GM23338 (cell line): ENCODE measurements at regions not wholly inside any gene's neighbourhood (a gene's known extent, or its start where the extent isn't known, plus 50 kb on each side); places are given as distances from the start of the nearest gene placed in this dataset.

Experiments
- ATAC-seq: fragments of 200-7000 bp; cut with Tn5 transposase; 3 replicates; pipeline ENCODE4 v1.9.1; 2020
- DNase-seq: peaks from one replicate; pipeline ENCODE4 v3.0.0-alpha.2; 2015; ENCODE audit warnings: low spot score
- H2AFZ ChIP-seq: fragments of 200-600 bp; sonication (generic); 2 replicates; pipeline ENCODE4 v1.8.0; 2016; ENCODE audit warnings: antibody characterized with exemption, mild to moderate bottlenecking, moderate library complexity
- H3F3A ChIP-seq: fragments of 200-600 bp; sonication (generic); replicated peaks from 2 replicates; pipeline ENCODE4 v1.8.0; 2017; ENCODE audit warnings: antibody characterized with exemption, mixed run types, low read depth
- H3K27ac ChIP-seq: fragments of 200-600 bp; sonication (generic); 2 replicates; pipeline ENCODE4 v1.6.1; 2016; ENCODE audit warnings: low read depth
- H3K27me3 ChIP-seq: fragments of 200-600 bp; sonication (generic); 2 replicates; pipeline ENCODE4 v1.8.0; 2016; ENCODE audit warnings: mild to moderate bottlenecking, mixed run types, moderate library complexity; ENCODE audit not compliant: insufficient read depth
- H3K36me3 ChIP-seq: fragments of 200-600 bp; sonication (generic); 2 replicates; pipeline ENCODE4 v1.8.0; 2016; ENCODE audit warnings: mild to moderate bottlenecking; ENCODE audit not compliant: insufficient read depth
- H3K4me1 ChIP-seq: fragments of 200-600 bp; sonication (generic); 2 replicates; pipeline ENCODE4 v1.8.0; 2016; ENCODE audit warnings: mild to moderate bottlenecking, moderate library complexity; ENCODE audit not compliant: insufficient read depth
- H3K4me2 ChIP-seq: fragments of 200-600 bp; sonication (generic); 2 replicates; pipeline ENCODE4 v1.7.1; 2017; ENCODE audit warnings: mixed run types
- H3K4me3 ChIP-seq: fragments of 200-600 bp; sonication (generic); 2 replicates; pipeline ENCODE4 v1.6.1; 2016; ENCODE audit warnings: mixed run types
- H3K79me2 ChIP-seq: fragments of 200-600 bp; sonication (generic); replicated peaks from 2 replicates; pipeline ENCODE4 v1.8.0; 2017; ENCODE audit warnings: mild to moderate bottlenecking; ENCODE audit not compliant: insufficient read depth
- H3K9me2 ChIP-seq: fragments of 200-600 bp; sonication (generic); 2 replicates; pipeline ENCODE4 v1.8.0; 2017; ENCODE audit not compliant: insufficient read depth
- H4K20me1 ChIP-seq: fragments of 200-600 bp; sonication (generic); replicated peaks from 2 replicates; pipeline ENCODE4 v1.8.0; 2017; ENCODE audit warnings: mild to moderate bottlenecking; ENCODE audit not compliant: insufficient read depth
- H3K27ac Mint-ChIP-seq: 2 replicates; pipeline ENCODE4 v1.8.0; 2020; ENCODE audit warnings: inconsistent platforms, mild to moderate bottlenecking, moderate library complexity, mixed read lengths
- H3K27me3 Mint-ChIP-seq: 3 replicates; pipeline ENCODE4 v1.8.0; 2022; ENCODE audit warnings: low read depth, mild to moderate bottlenecking, moderate library complexity, mixed read lengths, inconsistent platforms; ENCODE audit not compliant: insufficient read depth, poor library complexity
- H3K36me3 Mint-ChIP-seq: 3 replicates; pipeline ENCODE4 v1.8.0; 2021; ENCODE audit warnings: low read depth, mild to moderate bottlenecking, inconsistent platforms, moderate library complexity, mixed read lengths
- H3K4me1 Mint-ChIP-seq: 3 replicates; pipeline ENCODE4 v1.8.0; 2020; ENCODE audit warnings: mild to moderate bottlenecking, inconsistent platforms, mixed read lengths
- H3K4me3 Mint-ChIP-seq: 3 replicates; pipeline ENCODE4 v1.8.0; 2021; ENCODE audit warnings: moderate library complexity, mild to moderate bottlenecking, inconsistent platforms, mixed read lengths
- H3K9me3 Mint-ChIP-seq: 3 replicates; pipeline ENCODE4 v1.8.0; 2020; ENCODE audit warnings: moderate library complexity, mild to moderate bottlenecking, inconsistent platforms, mixed read lengths
- CREB1 ChIP-seq: fragments of 250-450 bp; sonication (Bioruptor Pico); IDR thresholded peaks from 2 replicates; pipeline ENCODE4 v1.5.0; 2020; ENCODE audit warnings: low read depth, mild to moderate bottlenecking, moderate library complexity
- EZH2 ChIP-seq: fragments of 200-600 bp; sonication (generic); IDR thresholded peaks from one replicate; pipeline ENCODE4 v1.8.0; 2017; ENCODE audit warnings: antibody characterized with exemption, mild to moderate bottlenecking, low read depth; ENCODE audit not compliant: unreplicated experiment
- EZH2phosphoT487 ChIP-seq: fragments of 200-600 bp; sonication (generic); IDR thresholded peaks from one replicate; pipeline ENCODE4 v1.8.1; 2018; ENCODE audit warnings: antibody characterized with exemption; ENCODE audit not compliant: unreplicated experiment
- JUNB ChIP-seq: IDR thresholded peaks from one replicate; pipeline ENCODE4 v1.6.1; 2016; ENCODE audit warnings: antibody characterized with exemption; ENCODE audit not compliant: unreplicated experiment
- NANOG ChIP-seq: IDR thresholded peaks from 2 replicates; pipeline ENCODE4 v1.6.1; 2016; ENCODE audit warnings: antibody characterized with exemption, borderline replicate concordance
- POLR2AphosphoS5 ChIP-seq: IDR thresholded peaks from 2 replicates; pipeline ENCODE4 v1.6.1; 2016; ENCODE audit warnings: antibody characterized with exemption, low read depth
- STAT1 ChIP-seq: IDR thresholded peaks from one replicate; pipeline ENCODE4 v1.6.1; 2016; ENCODE audit warnings: antibody characterized with exemption; ENCODE audit not compliant: unreplicated experiment
- ZNF114 ChIP-seq: fragments of 250-450 bp; sonication (Bioruptor Pico); IDR thresholded peaks from 2 replicates; pipeline ENCODE4 v1.5.0; 2020; ENCODE audit warnings: mild to moderate bottlenecking, moderate library complexity
- ZNF331 ChIP-seq: fragments of 250-450 bp; sonication (Bioruptor Pico); IDR thresholded peaks from 2 replicates; pipeline ENCODE4 v1.5.0; 2020; ENCODE audit warnings: low read depth, mild to moderate bottlenecking, moderate library complexity
- TF ChIP-seq, protein P1 (sequence below): fragments of 250-450 bp; sonication (Bioruptor Pico); IDR thresholded peaks from 2 replicates; pipeline ENCODE4 v1.5.0; 2020; ENCODE audit warnings: mild to moderate bottlenecking, moderate library complexity
- TF ChIP-seq, protein P2 (sequence below), 2 experiments: fragments of 200-600 bp in 1 of 2; sonication (generic) in 1 of 2; conservative IDR thresholded peaks; 2 replicates each; pipeline versions ENCODE4 v1.5.1 to v1.6.1; 2016 to 2017; ENCODE audit warnings: antibody characterized with exemption in 2 of 2, low read depth in 2 of 2, mild to moderate bottlenecking in 2 of 2, moderate library complexity in 1 of 2
- TF ChIP-seq, protein P3 (sequence below): IDR thresholded peaks from 2 replicates; pipeline ENCODE4 v1.6.1; 2016; ENCODE audit warnings: antibody characterized with exemption
- TF ChIP-seq, protein P4 (sequence below): IDR thresholded peaks from one replicate; pipeline ENCODE4 v1.6.1; 2018; ENCODE audit warnings: antibody characterized with exemption; ENCODE audit not compliant: unreplicated experiment

DNA sequence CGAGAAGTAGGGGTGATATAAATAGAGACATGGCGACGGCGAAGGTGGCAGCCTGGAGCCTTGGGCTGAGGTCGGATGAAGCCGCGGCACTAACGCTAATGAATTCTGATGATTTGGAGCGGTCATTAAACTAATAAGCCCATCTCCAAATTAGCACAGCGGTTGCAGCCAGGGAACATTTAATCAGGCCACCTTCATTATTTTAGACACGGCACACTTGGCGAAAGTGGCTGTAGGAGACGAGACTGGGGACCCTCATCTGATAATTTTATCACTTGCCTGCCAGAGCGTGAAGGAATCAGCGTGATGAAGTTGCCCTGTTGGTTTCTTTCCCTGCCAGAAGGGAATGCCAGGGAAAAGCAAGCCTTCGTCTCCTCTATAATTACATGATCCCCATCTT is 664.3 kb upstream of the TBX3 start (continued):
- TF ChIP-seq CREB1 (CRISPR knock-in tag) (no peak), JUNB (no peak), EZH2 (no peak)

DNA sequence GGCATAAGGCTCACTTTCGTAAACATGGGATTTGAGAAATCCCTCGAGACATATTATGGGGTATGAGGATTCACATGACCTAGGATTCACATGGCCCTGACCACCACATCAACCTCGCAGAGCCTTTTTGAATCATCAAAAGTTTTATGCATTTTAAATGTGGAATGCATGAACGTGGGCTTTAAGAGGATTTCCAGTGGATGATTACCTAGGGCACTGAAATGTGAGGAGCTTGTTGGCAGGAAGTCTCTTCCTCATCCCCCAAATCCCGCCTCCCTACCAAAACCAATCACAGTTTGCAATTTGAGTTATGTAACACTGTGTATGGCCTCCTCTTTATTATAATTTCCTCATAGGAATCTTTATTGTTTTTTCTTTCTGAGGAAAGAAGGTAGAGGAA is 659.6 kb upstream of the TBX3 start:
- H2AFZ ChIP-seq, result no peak overlapping the region
- no peaks in the 10 kb centered on the region; the same call in 1 of the 2 replicates for H3K9me2 ChIP-seq
- H4K20me1 ChIP-seq, result no peaks in the 10 kb centered on the region
- Mint-ChIP-seq H3K27ac (no peak overlapping the region), H3K36me3 (peaks cover 7% of the 10 kb centered on the region; the same call in 2 of the 3 replicates), H3K4me1 (peaks cover 10% of the 10 kb centered on the region), H3K27me3 (peaks cover 2% of the 10 kb centered on the region), H3K4me3 (no peak overlapping the region), H3K9me3 (peaks cover 13% of the 10 kb centered on the region)
- ATAC-seq (no peak), DNase-seq (no peak)
- H3K79me2 ChIP-seq, result no peaks in the 10 kb centered on the region
- peaks cover 5% of the 10 kb centered on the region; the same call in 1 of the 2 replicates for H3K4me1 ChIP-seq
- H3K36me3 ChIP-seq, result no peaks in the 10 kb centered on the region
- H3K4me2 ChIP-seq, result no peak overlapping the region
- no peak overlapping the region for H3K27ac ChIP-seq
- H3F3A ChIP-seq, result no peaks in the 10 kb centered on the region
- no peaks in the 10 kb centered on the region for H3K27me3 ChIP-seq
- TF ChIP-seq NANOG (no peak), JUNB (no peak), STAT1 (no peak), EZH2 (no peak), ZNF331 (CRISPR knock-in tag) (no peak), CREB1 (CRISPR knock-in tag) (no peak), POLR2AphosphoS5 (no peak), ZNF114 (CRISPR knock-in tag) (no peak), EZH2phosphoT487 (no peak)
- TF ChIP-seq, protein P1, sequence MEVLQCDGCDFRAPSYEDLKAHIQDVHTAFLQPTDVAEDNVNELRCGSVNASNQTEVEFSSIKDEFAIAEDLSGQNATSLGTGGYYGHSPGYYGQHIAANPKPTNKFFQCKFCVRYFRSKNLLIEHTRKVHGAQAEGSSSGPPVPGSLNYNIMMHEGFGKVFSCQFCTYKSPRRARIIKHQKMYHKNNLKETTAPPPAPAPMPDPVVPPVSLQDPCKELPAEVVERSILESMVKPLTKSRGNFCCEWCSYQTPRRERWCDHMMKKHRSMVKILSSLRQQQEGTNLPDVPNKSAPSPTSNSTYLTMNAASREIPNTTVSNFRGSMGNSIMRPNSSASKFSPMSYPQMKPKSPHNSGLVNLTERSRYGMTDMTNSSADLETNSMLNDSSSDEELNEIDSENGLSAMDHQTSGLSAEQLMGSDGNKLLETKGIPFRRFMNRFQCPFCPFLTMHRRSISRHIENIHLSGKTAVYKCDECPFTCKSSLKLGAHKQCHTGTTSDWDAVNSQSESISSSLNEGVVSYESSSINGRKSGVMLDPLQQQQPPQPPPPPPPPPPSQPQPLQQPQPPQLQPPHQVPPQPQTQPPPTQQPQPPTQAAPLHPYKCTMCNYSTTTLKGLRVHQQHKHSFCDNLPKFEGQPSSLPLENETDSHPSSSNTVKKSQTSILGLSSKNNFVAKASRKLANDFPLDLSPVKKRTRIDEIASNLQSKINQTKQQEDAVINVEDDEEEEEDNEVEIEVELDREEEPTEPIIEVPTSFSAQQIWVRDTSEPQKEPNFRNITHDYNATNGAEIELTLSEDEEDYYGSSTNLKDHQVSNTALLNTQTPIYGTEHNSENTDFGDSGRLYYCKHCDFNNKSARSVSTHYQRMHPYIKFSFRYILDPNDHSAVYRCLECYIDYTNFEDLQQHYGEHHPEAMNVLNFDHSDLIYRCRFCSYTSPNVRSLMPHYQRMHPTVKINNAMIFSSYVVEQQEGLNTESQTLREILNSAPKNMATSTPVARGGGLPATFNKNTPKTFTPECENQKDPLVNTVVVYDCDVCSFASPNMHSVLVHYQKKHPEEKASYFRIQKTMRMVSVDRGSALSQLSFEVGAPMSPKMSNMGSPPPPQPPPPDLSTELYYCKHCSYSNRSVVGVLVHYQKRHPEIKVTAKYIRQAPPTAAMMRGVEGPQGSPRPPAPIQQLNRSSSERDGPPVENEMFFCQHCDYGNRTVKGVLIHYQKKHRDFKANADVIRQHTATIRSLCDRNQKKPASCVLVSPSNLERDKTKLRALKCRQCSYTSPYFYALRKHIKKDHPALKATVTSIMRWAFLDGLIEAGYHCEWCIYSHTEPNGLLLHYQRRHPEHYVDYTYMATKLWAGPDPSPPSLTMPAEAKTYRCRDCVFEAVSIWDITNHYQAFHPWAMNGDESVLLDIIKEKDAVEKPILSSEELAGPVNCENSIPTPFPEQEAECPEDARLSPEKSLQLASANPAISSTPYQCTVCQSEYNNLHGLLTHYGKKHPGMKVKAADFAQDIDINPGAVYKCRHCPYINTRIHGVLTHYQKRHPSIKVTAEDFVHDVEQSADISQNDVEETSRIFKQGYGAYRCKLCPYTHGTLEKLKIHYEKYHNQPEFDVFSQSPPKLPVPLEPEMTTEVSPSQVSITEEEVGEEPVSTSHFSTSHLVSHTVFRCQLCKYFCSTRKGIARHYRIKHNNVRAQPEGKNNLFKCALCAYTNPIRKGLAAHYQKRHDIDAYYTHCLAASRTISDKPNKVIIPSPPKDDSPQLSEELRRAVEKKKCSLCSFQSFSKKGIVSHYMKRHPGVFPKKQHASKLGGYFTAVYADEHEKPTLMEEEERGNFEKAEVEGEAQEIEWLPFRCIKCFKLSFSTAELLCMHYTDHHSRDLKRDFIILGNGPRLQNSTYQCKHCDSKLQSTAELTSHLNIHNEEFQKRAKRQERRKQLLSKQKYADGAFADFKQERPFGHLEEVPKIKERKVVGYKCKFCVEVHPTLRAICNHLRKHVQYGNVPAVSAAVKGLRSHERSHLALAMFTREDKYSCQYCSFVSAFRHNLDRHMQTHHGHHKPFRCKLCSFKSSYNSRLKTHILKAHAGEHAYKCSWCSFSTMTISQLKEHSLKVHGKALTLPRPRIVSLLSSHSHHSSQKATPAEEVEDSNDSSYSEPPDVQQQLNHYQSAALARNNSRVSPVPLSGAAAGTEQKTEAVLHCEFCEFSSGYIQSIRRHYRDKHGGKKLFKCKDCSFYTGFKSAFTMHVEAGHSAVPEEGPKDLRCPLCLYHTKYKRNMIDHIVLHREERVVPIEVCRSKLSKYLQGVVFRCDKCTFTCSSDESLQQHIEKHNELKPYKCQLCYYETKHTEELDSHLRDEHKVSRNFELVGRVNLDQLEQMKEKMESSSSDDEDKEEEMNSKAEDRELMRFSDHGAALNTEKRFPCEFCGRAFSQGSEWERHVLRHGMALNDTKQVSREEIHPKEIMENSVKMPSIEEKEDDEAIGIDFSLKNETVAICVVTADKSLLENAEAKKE (CRISPR knock-in tag), result no peak
- TF ChIP-seq, protein P2, sequence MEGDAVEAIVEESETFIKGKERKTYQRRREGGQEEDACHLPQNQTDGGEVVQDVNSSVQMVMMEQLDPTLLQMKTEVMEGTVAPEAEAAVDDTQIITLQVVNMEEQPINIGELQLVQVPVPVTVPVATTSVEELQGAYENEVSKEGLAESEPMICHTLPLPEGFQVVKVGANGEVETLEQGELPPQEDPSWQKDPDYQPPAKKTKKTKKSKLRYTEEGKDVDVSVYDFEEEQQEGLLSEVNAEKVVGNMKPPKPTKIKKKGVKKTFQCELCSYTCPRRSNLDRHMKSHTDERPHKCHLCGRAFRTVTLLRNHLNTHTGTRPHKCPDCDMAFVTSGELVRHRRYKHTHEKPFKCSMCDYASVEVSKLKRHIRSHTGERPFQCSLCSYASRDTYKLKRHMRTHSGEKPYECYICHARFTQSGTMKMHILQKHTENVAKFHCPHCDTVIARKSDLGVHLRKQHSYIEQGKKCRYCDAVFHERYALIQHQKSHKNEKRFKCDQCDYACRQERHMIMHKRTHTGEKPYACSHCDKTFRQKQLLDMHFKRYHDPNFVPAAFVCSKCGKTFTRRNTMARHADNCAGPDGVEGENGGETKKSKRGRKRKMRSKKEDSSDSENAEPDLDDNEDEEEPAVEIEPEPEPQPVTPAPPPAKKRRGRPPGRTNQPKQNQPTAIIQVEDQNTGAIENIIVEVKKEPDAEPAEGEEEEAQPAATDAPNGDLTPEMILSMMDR (conservative IDR thresholded peaks at IDR 0.05; ENCODE audit: low read depth in 2 of 2), result no peak
- TF ChIP-seq, protein P3, sequence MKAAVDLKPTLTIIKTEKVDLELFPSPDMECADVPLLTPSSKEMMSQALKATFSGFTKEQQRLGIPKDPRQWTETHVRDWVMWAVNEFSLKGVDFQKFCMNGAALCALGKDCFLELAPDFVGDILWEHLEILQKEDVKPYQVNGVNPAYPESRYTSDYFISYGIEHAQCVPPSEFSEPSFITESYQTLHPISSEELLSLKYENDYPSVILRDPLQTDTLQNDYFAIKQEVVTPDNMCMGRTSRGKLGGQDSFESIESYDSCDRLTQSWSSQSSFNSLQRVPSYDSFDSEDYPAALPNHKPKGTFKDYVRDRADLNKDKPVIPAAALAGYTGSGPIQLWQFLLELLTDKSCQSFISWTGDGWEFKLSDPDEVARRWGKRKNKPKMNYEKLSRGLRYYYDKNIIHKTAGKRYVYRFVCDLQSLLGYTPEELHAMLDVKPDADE, result no peak
- TF ChIP-seq, protein P4, sequence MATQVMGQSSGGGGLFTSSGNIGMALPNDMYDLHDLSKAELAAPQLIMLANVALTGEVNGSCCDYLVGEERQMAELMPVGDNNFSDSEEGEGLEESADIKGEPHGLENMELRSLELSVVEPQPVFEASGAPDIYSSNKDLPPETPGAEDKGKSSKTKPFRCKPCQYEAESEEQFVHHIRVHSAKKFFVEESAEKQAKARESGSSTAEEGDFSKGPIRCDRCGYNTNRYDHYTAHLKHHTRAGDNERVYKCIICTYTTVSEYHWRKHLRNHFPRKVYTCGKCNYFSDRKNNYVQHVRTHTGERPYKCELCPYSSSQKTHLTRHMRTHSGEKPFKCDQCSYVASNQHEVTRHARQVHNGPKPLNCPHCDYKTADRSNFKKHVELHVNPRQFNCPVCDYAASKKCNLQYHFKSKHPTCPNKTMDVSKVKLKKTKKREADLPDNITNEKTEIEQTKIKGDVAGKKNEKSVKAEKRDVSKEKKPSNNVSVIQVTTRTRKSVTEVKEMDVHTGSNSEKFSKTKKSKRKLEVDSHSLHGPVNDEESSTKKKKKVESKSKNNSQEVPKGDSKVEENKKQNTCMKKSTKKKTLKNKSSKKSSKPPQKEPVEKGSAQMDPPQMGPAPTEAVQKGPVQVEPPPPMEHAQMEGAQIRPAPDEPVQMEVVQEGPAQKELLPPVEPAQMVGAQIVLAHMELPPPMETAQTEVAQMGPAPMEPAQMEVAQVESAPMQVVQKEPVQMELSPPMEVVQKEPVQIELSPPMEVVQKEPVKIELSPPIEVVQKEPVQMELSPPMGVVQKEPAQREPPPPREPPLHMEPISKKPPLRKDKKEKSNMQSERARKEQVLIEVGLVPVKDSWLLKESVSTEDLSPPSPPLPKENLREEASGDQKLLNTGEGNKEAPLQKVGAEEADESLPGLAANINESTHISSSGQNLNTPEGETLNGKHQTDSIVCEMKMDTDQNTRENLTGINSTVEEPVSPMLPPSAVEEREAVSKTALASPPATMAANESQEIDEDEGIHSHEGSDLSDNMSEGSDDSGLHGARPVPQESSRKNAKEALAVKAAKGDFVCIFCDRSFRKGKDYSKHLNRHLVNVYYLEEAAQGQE, result no peak
- H3K4me3 ChIP-seq, result no peak overlapping the region
